ENCODE measurements at regions not wholly inside any gene's neighbourhood (a gene's known extent, or its start where the extent isn't known, plus 50 kb on each side); places are given as distances from the start of the nearest gene placed in this dataset.

DNA sequence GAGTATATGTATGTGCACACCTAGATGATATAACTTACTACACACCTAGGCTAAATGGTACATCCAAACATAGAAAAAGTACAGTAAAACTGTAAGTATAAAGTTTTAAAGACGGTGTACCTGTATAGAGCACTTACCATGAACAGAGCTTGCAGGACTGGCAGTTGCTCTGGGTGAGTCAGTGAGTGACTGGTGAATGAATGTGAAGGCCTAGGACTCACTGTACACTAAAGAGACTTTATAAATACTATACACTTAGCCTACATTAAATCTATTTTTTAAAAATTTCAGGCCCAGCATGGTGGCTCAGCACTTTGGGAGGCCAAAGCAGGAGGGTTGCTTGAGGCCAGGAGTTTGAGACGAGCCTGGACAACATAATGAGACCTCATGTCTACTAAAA, 195.3 kb downstream of the FZD1 start:
- CTCF ChIA-PET = no interaction called here
- no peaks in the 10 kb centered on the region for H3K27me3 ChIP-seq (replicated peaks in 1 of 4; ENCODE audit: control extremely low read depth in 1 of 4, control insufficient read depth in 3 of 4, insufficient read depth in 4 of 4, low read length in 3 of 4)
- POLR2A ChIA-PET = no interaction called here
- H3K27ac ChIP-seq (ENCODE audit: low read length in 2 of 2) = no peak overlapping the region
- H3K79me2 ChIP-seq (ENCODE audit: control insufficient read depth, insufficient read depth, low read length) = no peaks in the 10 kb centered on the region
- peaks cover 3% of the 10 kb centered on the region for H3K9me3 Mint-ChIP-seq (ENCODE audit: insufficient read depth)
- WGBS (ENCODE audit: insufficient coverage) = no CpG with 5 or more reads among the region's 2 CpGs
- no peaks in the 10 kb centered on the region for H3K27me3 Mint-ChIP-seq
- H3K9me3 ChIP-seq (ENCODE audit: control extremely low read depth in 1 of 3, control insufficient read depth in 2 of 3, insufficient read depth in 1 of 3, low read length in 2 of 3) = peaks cover 0 to 3% (median 2%) of the 10 kb centered on the region in 3 donors
- no peak overlapping the region for H3K27ac Mint-ChIP-seq
- H3K4me1 Mint-ChIP-seq = no peaks in the 10 kb centered on the region
- H3K4me3 ChIP-seq (ENCODE audit: control extremely low read depth in 1 of 5, extremely low read depth in 1 of 5, insufficient read depth in 1 of 5, low read depth in 2 of 5, low read length in 4 of 5) = no peak overlapping the region
- no peak for ATAC-seq (ENCODE audit: low read depth)
- TF ChIP-seq EZH2 (IDR thresholded peaks at IDR 0.05; ENCODE audit: borderline replicate concordance, insufficient read depth, low read depth, low read length, poor library complexity, severe bottlenecking) = no peak
- TF ChIP-seq, protein P1, sequence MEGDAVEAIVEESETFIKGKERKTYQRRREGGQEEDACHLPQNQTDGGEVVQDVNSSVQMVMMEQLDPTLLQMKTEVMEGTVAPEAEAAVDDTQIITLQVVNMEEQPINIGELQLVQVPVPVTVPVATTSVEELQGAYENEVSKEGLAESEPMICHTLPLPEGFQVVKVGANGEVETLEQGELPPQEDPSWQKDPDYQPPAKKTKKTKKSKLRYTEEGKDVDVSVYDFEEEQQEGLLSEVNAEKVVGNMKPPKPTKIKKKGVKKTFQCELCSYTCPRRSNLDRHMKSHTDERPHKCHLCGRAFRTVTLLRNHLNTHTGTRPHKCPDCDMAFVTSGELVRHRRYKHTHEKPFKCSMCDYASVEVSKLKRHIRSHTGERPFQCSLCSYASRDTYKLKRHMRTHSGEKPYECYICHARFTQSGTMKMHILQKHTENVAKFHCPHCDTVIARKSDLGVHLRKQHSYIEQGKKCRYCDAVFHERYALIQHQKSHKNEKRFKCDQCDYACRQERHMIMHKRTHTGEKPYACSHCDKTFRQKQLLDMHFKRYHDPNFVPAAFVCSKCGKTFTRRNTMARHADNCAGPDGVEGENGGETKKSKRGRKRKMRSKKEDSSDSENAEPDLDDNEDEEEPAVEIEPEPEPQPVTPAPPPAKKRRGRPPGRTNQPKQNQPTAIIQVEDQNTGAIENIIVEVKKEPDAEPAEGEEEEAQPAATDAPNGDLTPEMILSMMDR (IDR thresholded peaks at IDR 0.05) = no peak
- H3K4me2 ChIP-seq (replicated peaks; ENCODE audit: low read depth, low read length, poor library complexity, severe bottlenecking) = no peak overlapping the region
- no peak overlapping the region for H2AFZ ChIP-seq (ENCODE audit: insufficient read depth, low read depth, low read length, poor library complexity, severe bottlenecking)
- intact Hi-C loops (cut with micrococcal nuclease) = no loop called here
- no peak overlapping the region for H3K4me3 Mint-ChIP-seq
- no peaks in the 10 kb centered on the region for H3K36me3 ChIP-seq (replicated peaks in 1 of 2; ENCODE audit: control extremely low read depth in 1 of 2, control insufficient read depth in 1 of 2, extremely low read depth in 1 of 2, insufficient read depth in 2 of 2, low read length in 1 of 2)
- no peaks in the 10 kb centered on the region for H4K20me1 ChIP-seq (ENCODE audit: control insufficient read depth, insufficient read depth, low read length, poor library complexity, severe bottlenecking)
- H3K4me1 ChIP-seq (ENCODE audit: control insufficient read depth in 2 of 2, insufficient read depth in 2 of 2, low read length in 2 of 2) = no peaks in the 10 kb centered on the region
- H3K9ac ChIP-seq (ENCODE audit: low read length) = no peak overlapping the region
- DNase-seq = no peak

DNA sequence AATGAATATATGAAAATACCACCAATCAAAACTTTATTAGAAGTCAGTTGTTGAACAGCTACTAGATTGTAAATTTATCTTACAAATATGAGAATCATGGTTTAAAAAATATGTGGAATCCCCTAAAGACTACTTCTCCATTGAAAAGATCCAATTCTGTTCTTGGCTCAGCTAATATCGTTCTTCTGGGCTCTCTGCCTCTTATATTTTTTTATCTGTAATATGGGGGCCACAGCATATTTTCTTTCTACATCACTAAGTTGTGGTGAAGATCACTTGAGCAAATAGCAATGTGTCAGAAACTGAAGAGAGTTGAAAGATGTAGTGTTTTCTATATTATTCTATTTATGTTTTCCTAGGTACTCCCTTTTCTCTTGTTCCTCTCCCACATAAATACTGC, 198.1 kb downstream of the FZD1 start:
- POLR2A ChIA-PET = no interaction called here

More for the DNA sequence above, 198.1 kb downstream of the FZD1 start:
- Mint-ChIP-seq H3K27ac (no peak overlapping the region), H3K9me3 (ENCODE audit: insufficient read depth) (no peaks in the 10 kb centered on the region), H3K4me3 (no peak overlapping the region), H3K27me3 (no peaks in the 10 kb centered on the region), H3K4me1 (no peaks in the 10 kb centered on the region)
- no peaks in the 10 kb centered on the region for H4K20me1 ChIP-seq (ENCODE audit: control insufficient read depth, insufficient read depth, low read length, poor library complexity, severe bottlenecking)
- no peaks in the 10 kb centered on the region for H3K79me2 ChIP-seq (ENCODE audit: control insufficient read depth, insufficient read depth, low read length)
- H3K4me2 ChIP-seq (replicated peaks; ENCODE audit: low read depth, low read length, poor library complexity, severe bottlenecking) = no peak overlapping the region
- no peaks in the 10 kb centered on the region for H3K27me3 ChIP-seq (replicated peaks in 1 of 4; ENCODE audit: control extremely low read depth in 1 of 4, control insufficient read depth in 3 of 4, insufficient read depth in 4 of 4, low read length in 3 of 4)
- no peak overlapping the region for H3K9ac ChIP-seq (ENCODE audit: low read length)
- H3K36me3 ChIP-seq (replicated peaks in 1 of 2; ENCODE audit: control extremely low read depth in 1 of 2, control insufficient read depth in 1 of 2, extremely low read depth in 1 of 2, insufficient read depth in 2 of 2, low read length in 1 of 2) = no peaks in the 10 kb centered on the region
- intact Hi-C loops (cut with micrococcal nuclease) = no loop called here
- H3K27ac ChIP-seq (ENCODE audit: low read length in 2 of 2) = no peak overlapping the region
- DNase-seq (no peak), ATAC-seq (ENCODE audit: low read depth) (no peak)
- H2AFZ ChIP-seq (ENCODE audit: insufficient read depth, low read depth, low read length, poor library complexity, severe bottlenecking) = no peak overlapping the region
- no peaks in the 10 kb centered on the region for H3K4me1 ChIP-seq (ENCODE audit: control insufficient read depth in 2 of 2, insufficient read depth in 2 of 2, low read length in 2 of 2)
- TF ChIP-seq, protein P1 (IDR thresholded peaks at IDR 0.05) = no peak
- TF ChIP-seq EZH2 (IDR thresholded peaks at IDR 0.05; ENCODE audit: borderline replicate concordance, insufficient read depth, low read depth, low read length, poor library complexity, severe bottlenecking) = no peak
- WGBS (ENCODE audit: insufficient coverage) = no CpG with 5 or more reads among the region's 1 CpG
- CTCF ChIA-PET = no interaction called here
- H3K9me3 ChIP-seq (ENCODE audit: control extremely low read depth in 1 of 3, control insufficient read depth in 2 of 3, insufficient read depth in 1 of 3, low read length in 2 of 3) = peaks cover 0 to 2% (median 0%) of the 10 kb centered on the region in 3 donors
- no peak overlapping the region for H3K4me3 ChIP-seq (ENCODE audit: control extremely low read depth in 1 of 5, extremely low read depth in 1 of 5, insufficient read depth in 1 of 5, low read depth in 2 of 5, low read length in 4 of 5)
